Fibroblast of lung (primary cell): ENCODE measurements at regions not wholly inside any gene's neighbourhood (a gene's known extent, or its start where the extent isn't known, plus 50 kb on each side); places are given as distances from the start of the nearest gene placed in this dataset.

Source experiments
- DNase-seq, 2 donors: peaks; one replicate each; pipeline versions ENCODE4 v3.0.0 to v3.0.0-alpha.2; 2010; ENCODE audit warnings: low read depth in 2 of 2
- H2AFZ ChIP-seq: 2 replicates; pipeline ENCODE4 v1.5.1; 2012; ENCODE audit warnings: low read length, control low read depth, inconsistent platforms
- H3K27ac ChIP-seq: 2 replicates; pipeline ENCODE4 v1.5.1; 2011; ENCODE audit warnings: low read length, control low read depth; ENCODE audit not compliant: insufficient read depth
- H3K27me3 ChIP-seq: 2 replicates; pipeline ENCODE4 v1.5.1; 2011; ENCODE audit warnings: mild to moderate bottlenecking, low read length; ENCODE audit not compliant: control insufficient read depth, insufficient read depth
- H3K36me3 ChIP-seq: 2 replicates; pipeline ENCODE4 v1.5.1; 2011; ENCODE audit warnings: low read length; ENCODE audit not compliant: control insufficient read depth, insufficient read depth
- H3K4me1 ChIP-seq: 2 replicates; pipeline ENCODE4 v1.5.1; 2011; ENCODE audit warnings: low read length; ENCODE audit not compliant: control insufficient read depth, insufficient read depth; ENCODE audit errors: extremely low read depth
- H3K4me2 ChIP-seq: 2 replicates; pipeline ENCODE4 v1.5.1; 2011; ENCODE audit warnings: low read length, control low read depth; ENCODE audit not compliant: insufficient read depth; ENCODE audit errors: extremely low read depth
- H3K4me3 ChIP-seq, 4 experiments: fragments of 200-600 bp in 1 of 4; sonication (generic) in 1 of 4; replicated peaks in 1 of 4; 2 replicates each; pipeline ENCODE4 v1.5.1; 2011 to 2016; ENCODE audit warnings: low read length in 4 of 4, low read depth in 3 of 4, mild to moderate bottlenecking in 3 of 4, control low read depth in 2 of 4, inconsistent platforms in 1 of 4, mixed read lengths in 1 of 4; ENCODE audit not compliant: insufficient read depth in 1 of 4; ENCODE audit errors: control extremely low read depth in 1 of 4
- H3K79me2 ChIP-seq: 2 replicates; pipeline ENCODE4 v1.5.1; 2012; ENCODE audit warnings: mild to moderate bottlenecking, low read length, inconsistent platforms; ENCODE audit not compliant: control insufficient read depth, insufficient read depth
- H3K9ac ChIP-seq: 2 replicates; pipeline ENCODE4 v1.5.1; 2011; ENCODE audit warnings: mild to moderate bottlenecking, low read length, control low read depth; ENCODE audit not compliant: insufficient read depth
- H3K9me3 ChIP-seq: 2 replicates; pipeline ENCODE4 v1.5.1; 2012; ENCODE audit warnings: low read depth, low read length; ENCODE audit not compliant: control insufficient read depth, insufficient read depth
- H4K20me1 ChIP-seq: 2 replicates; pipeline ENCODE4 v1.5.1; 2011; ENCODE audit warnings: low read length; ENCODE audit not compliant: control insufficient read depth, insufficient read depth; ENCODE audit errors: extremely low read depth
- EZH2 ChIP-seq: IDR thresholded peaks from 2 replicates; pipeline ENCODE4 v1.5.1; 2012; ENCODE audit warnings: low read length, control low read depth, mild to moderate bottlenecking; ENCODE audit errors: missing control alignments
- TF ChIP-seq, protein P1 (sequence below), 2 donors: IDR thresholded peaks in 1 of 2; conservative IDR thresholded peaks in 1 of 2; 1 replicate in 1 of 2; 2 replicates in 1 of 2; pipeline ENCODE4 v1.5.1; 2011 to 2012; ENCODE audit warnings: low read length in 2 of 2, control low read depth in 1 of 2, inconsistent platforms in 1 of 2, low read depth in 1 of 2, mild to moderate bottlenecking in 1 of 2

DNA sequence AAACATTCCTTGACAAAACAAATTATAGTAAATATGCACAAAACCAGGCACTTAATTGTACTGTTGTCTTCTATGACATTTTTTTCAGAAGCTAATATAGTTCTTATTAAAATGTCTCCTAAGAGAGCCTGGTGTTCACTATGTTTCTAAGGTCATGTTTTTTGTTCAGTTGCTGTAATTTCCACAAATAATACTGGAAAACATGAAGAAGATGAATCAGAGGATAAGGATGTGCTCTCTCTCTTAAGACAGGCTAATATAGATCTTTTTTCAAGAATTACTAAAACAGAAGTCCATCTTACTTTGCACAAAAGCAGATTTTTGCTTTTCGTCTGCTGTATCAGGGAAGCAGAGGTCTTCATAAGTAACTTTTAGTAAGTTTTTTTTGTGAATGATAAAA is 823.0 kb upstream of the NECTIN3 start:
- no peak overlapping the region for H3K4me3 ChIP-seq
- no peak overlapping the region for H3K9ac ChIP-seq
- no peaks in the 10 kb centered on the region for H3K4me1 ChIP-seq
- no peak for TF ChIP-seq EZH2
- TF ChIP-seq, protein P1, sequence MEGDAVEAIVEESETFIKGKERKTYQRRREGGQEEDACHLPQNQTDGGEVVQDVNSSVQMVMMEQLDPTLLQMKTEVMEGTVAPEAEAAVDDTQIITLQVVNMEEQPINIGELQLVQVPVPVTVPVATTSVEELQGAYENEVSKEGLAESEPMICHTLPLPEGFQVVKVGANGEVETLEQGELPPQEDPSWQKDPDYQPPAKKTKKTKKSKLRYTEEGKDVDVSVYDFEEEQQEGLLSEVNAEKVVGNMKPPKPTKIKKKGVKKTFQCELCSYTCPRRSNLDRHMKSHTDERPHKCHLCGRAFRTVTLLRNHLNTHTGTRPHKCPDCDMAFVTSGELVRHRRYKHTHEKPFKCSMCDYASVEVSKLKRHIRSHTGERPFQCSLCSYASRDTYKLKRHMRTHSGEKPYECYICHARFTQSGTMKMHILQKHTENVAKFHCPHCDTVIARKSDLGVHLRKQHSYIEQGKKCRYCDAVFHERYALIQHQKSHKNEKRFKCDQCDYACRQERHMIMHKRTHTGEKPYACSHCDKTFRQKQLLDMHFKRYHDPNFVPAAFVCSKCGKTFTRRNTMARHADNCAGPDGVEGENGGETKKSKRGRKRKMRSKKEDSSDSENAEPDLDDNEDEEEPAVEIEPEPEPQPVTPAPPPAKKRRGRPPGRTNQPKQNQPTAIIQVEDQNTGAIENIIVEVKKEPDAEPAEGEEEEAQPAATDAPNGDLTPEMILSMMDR (conservative IDR thresholded peaks at IDR 0.05 in 1 of 2, IDR thresholded peaks at IDR 0.05 in 1 of 2; ENCODE audit: low read depth in 1 of 2, low read length in 2 of 2): no peak
- no peaks in the 10 kb centered on the region for H4K20me1 ChIP-seq
- no peaks in the 10 kb centered on the region for H3K79me2 ChIP-seq
- H3K4me2 ChIP-seq: no peak overlapping the region
- no peaks in the 10 kb centered on the region for H3K36me3 ChIP-seq
- H2AFZ ChIP-seq: no peak overlapping the region
- no peaks in the 10 kb centered on the region for H3K27me3 ChIP-seq
- no peaks in the 10 kb centered on the region for H3K9me3 ChIP-seq
- peak; percentile 1 to 5 for DNase-seq
- H3K27ac ChIP-seq: no peak overlapping the region

DNA sequence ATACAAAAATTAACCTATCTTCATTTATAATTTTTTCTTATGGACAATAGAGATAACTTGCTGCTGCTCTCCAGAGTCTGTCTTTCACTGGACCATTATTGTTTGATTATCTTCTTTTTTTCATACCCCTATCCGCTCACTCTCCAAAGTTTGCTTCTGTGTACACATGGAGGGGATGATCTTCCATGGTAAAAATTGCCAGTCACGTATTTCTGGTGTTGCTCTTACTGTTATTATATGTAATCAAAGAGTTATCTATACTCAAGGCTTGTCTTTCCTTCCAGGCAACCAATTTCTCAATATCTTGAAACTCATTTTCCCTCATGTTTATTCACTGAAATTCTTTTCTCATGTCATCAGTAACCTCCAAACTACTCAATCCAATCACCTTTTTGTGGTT is 817.8 kb upstream of the NECTIN3 start:
- TF ChIP-seq, protein P1 (conservative IDR thresholded peaks at IDR 0.05 in 1 of 2, IDR thresholded peaks at IDR 0.05 in 1 of 2; ENCODE audit: low read depth in 1 of 2, low read length in 2 of 2): no peak
- no peak for TF ChIP-seq EZH2
- H3K4me3 ChIP-seq: no peak overlapping the region
- no peaks in the 10 kb centered on the region for H3K9me3 ChIP-seq
- no peak overlapping the region for H3K27ac ChIP-seq
- H3K4me1 ChIP-seq: no peaks in the 10 kb centered on the region
- no peak overlapping the region for H3K9ac ChIP-seq
- H4K20me1 ChIP-seq: no peaks in the 10 kb centered on the region
- no peak for DNase-seq
- H3K36me3 ChIP-seq: no peaks in the 10 kb centered on the region
- no peak overlapping the region for H2AFZ ChIP-seq
- H3K27me3 ChIP-seq: no peaks in the 10 kb centered on the region
- H3K79me2 ChIP-seq: no peaks in the 10 kb centered on the region
- no peak overlapping the region for H3K4me2 ChIP-seq

- TF ChIP-seq, protein P1 (conservative IDR thresholded peaks at IDR 0.05 in 1 of 2, IDR thresholded peaks at IDR 0.05 in 1 of 2; ENCODE audit: low read depth in 1 of 2, low read length in 2 of 2): no peak
- TF ChIP-seq EZH2: no peak
- H3K27ac ChIP-seq: no peak overlapping the region
- no peak overlapping the region for H2AFZ ChIP-seq
- H3K9me3 ChIP-seq: no peaks in the 10 kb centered on the region
- no peak overlapping the region for H3K4me2 ChIP-seq
- no peak overlapping the region for H3K4me3 ChIP-seq
- H3K9ac ChIP-seq: no peak overlapping the region
- no peaks in the 10 kb centered on the region for H3K79me2 ChIP-seq
- H3K36me3 ChIP-seq: no peaks in the 10 kb centered on the region
- no peak for DNase-seq
- no peaks in the 10 kb centered on the region for H4K20me1 ChIP-seq
- H3K27me3 ChIP-seq: no peaks in the 10 kb centered on the region
- H3K4me1 ChIP-seq: no peaks in the 10 kb centered on the region
These were observed 817.0 kb upstream of the NECTIN3 start for GRCh38 chr3:110254591-110254990.
